ENCODE measurements at regions not wholly inside any gene's neighbourhood (a gene's known extent, or its start where the extent isn't known, plus 50 kb on each side); places are given as distances from the start of the nearest gene placed in this dataset.

- TF ChIP-seq TEAD4 (CRISPR knock-in tag; IDR thresholded peaks at IDR 0.05), result no peak
- TF ChIP-seq SP1 (CRISPR knock-in tag; conservative IDR thresholded peaks at IDR 0.05), result no peak
Observed at GRCh38 chr10:55404094-55404493, 603.1 kb upstream of the PCDH15 start (continued).

GRCh38 chr10:55400075-55400849 lies 599.2 kb upstream of the PCDH15 start:
- ATAC-seq (no peak; the same call in 1 of the 2 replicates), DNase-seq (ENCODE audit: low spot score) (no peak)
- Mint-ChIP-seq H3K4me3 (no peak overlapping the region), H3K27me3 (ENCODE audit: low read depth) (no peaks in the 10 kb centered on the region), H3K4me1 (peaks cover 10% of the 10 kb centered on the region), H3K36me3 (no peaks in the 10 kb centered on the region), H3K27ac (no peak overlapping the region), H3K9me3 (no peaks in the 10 kb centered on the region)
- ChIA-PET CTCF (interaction anchor here (1.6 kb wide), 1 partner anchor 10 kb away, joined by 5 read pairs; no protein-coding TSS in a partner anchor), POLR2A (no interaction called here)
- TF ChIP-seq NR3C1 (CRISPR knock-in tag; conservative IDR thresholded peaks at IDR 0.05; ENCODE audit: low read depth), result no peak
- no peak for TF ChIP-seq MAX (CRISPR knock-in tag; IDR thresholded peaks at IDR 0.05)
- no peak for TF ChIP-seq ZNF281 (CRISPR knock-in tag; IDR thresholded peaks at IDR 0.05)
- TF ChIP-seq GTF2I (CRISPR knock-in tag; conservative IDR thresholded peaks at IDR 0.05), result no peak
- no peak for TF ChIP-seq ZNF138 (CRISPR knock-in tag; conservative IDR thresholded peaks at IDR 0.05)
- no peak for TF ChIP-seq AR (CRISPR knock-in tag; IDR thresholded peaks at IDR 0.05)
- no peak for TF ChIP-seq ELF4 (CRISPR knock-in tag; IDR thresholded peaks at IDR 0.05; ENCODE audit: low read depth)
- TF ChIP-seq NFYB (CRISPR knock-in tag; conservative IDR thresholded peaks at IDR 0.05; ENCODE audit: low read depth), result no peak
- TF ChIP-seq RORB (CRISPR knock-in tag; IDR thresholded peaks at IDR 0.05), result no peak

GRCh38 chr10:55398497-55398882 lies 597.5 kb upstream of the PCDH15 start:
- no peak for ATAC-seq
- POLR2A ChIA-PET, result no interaction called here

More at GRCh38 chr10:55398497-55398882, 597.5 kb upstream of the PCDH15 start:
- no peaks in the 10 kb centered on the region for H3K27me3 Mint-ChIP-seq (ENCODE audit: low read depth)
- no peaks in the 10 kb centered on the region for H3K36me3 Mint-ChIP-seq
- CTCF ChIA-PET, result no interaction called here
- H3K4me3 Mint-ChIP-seq, result no peak overlapping the region
- no peak for DNase-seq (ENCODE audit: low spot score)
- TF ChIP-seq CDX4 (CRISPR knock-in tag; IDR thresholded peaks at IDR 0.05; ENCODE audit: borderline replicate concordance) (no peak), AR (CRISPR knock-in tag; IDR thresholded peaks at IDR 0.05) (no peak), NR2C2 (CRISPR knock-in tag; IDR thresholded peaks at IDR 0.05) (no peak)
- no peaks in the 10 kb centered on the region for H3K9me3 Mint-ChIP-seq
- H3K4me1 Mint-ChIP-seq, result peaks cover 10% of the 10 kb centered on the region
- no peak overlapping the region for H3K27ac Mint-ChIP-seq

Measured in WTC11 (cell line).